ENCODE measurements at regions not wholly inside any gene's neighbourhood (a gene's known extent, or its start where the extent isn't known, plus 50 kb on each side); places are given as distances from the start of the nearest gene placed in this dataset.

- no peak for DNase-seq (ENCODE audit: low read depth)
Measured at GRCh38 chr13:33466262-33466661, 180.7 kb upstream of the STARD13 start.

GRCh38 chr13:33467556-33467955 lies 182.0 kb upstream of the STARD13 start:
- no peak for DNase-seq (ENCODE audit: low read depth)

- DNase-seq (ENCODE audit: low read depth), result no peak
Measured at GRCh38 chr13:33471204-33471603, 185.6 kb upstream of the STARD13 start.

GRCh38 chr13:33472446-33472845 lies 186.9 kb upstream of the STARD13 start:
- DNase-seq (ENCODE audit: low read depth), result no peak

- no peak for DNase-seq (ENCODE audit: low read depth)
Measured at GRCh38 chr13:33479105-33479504, 193.6 kb upstream of the STARD13 start.

- no peak for DNase-seq (ENCODE audit: low read depth)
Measured at GRCh38 chr13:33480561-33480960, 195.0 kb upstream of the STARD13 start.

GRCh38 chr13:33483471-33483870 lies 197.9 kb upstream of the STARD13 start:
- no peak for DNase-seq (ENCODE audit: low read depth)

GRCh38 chr13:33485247-33485646 lies 199.7 kb upstream of the STARD13 start:
- no peak for DNase-seq (ENCODE audit: low read depth)

GRCh38 chr13:33487575-33488243 lies 202.2 kb upstream of the STARD13 start:
- DNase-seq (ENCODE audit: low read depth), result no peak

- no peak for DNase-seq (ENCODE audit: low read depth)
Measured at GRCh38 chr13:33489563-33489962, 204.0 kb upstream of the STARD13 start.

GRCh38 chr13:33490461-33491327 lies 205.1 kb upstream of the STARD13 start:
- no peak for DNase-seq (ENCODE audit: low read depth)

- no peak for DNase-seq (ENCODE audit: low read depth)
Measured at GRCh38 chr13:33493672-33494365, 208.3 kb upstream of the STARD13 start.

- no peak for DNase-seq (ENCODE audit: low read depth)
Measured at GRCh38 chr13:33494596-33495204, 209.1 kb upstream of the STARD13 start.

GRCh38 chr13:33496336-33496735 lies 210.8 kb upstream of the STARD13 start:
- no peak for DNase-seq (ENCODE audit: low read depth)

- DNase-seq (ENCODE audit: low read depth), result no peak
Measured at GRCh38 chr13:33497146-33497845, 211.7 kb upstream of the STARD13 start.

- no peak for DNase-seq (ENCODE audit: low read depth)
Measured at GRCh38 chr13:33508060-33508459, 222.5 kb upstream of the STARD13 start.

GRCh38 chr13:33509642-33510229 lies 224.2 kb upstream of the STARD13 start:
- no peak for DNase-seq (ENCODE audit: low read depth)

- DNase-seq (ENCODE audit: low read depth), result no peak
Measured at GRCh38 chr13:33510350-33510970, 224.9 kb upstream of the STARD13 start.

- no peak for DNase-seq (ENCODE audit: low read depth)
Measured at GRCh38 chr13:33512880-33513554, 227.5 kb upstream of the STARD13 start.

- no peak for DNase-seq (ENCODE audit: low read depth)
Measured at GRCh38 chr13:33514362-33514761, 228.8 kb upstream of the STARD13 start.

All from stimulated activated CD8-positive, alpha-beta memory T cell treated with anti-CD3 and anti-CD28 coated beads, Interleukin-4, amount 100 ng/mL, for 24 hours (primary cell).